ENCODE measurements at regions not wholly inside any gene's neighbourhood (a gene's known extent, or its start where the extent isn't known, plus 50 kb on each side); places are given as distances from the start of the nearest gene placed in this dataset.
A peak's percentile ranks its signal among the peaks of the same experiment; 100 is the strongest.

GRCh38 chr3:56861511-56861910, 59.8 kb upstream of the ARHGEF3 start:
- no peak for DNase-seq

- DNase-seq, result no peak
These were observed 59.2 kb upstream of the ARHGEF3 start for GRCh38 chr3:56860939-56861338.

GRCh38 chr3:56860351-56860750, 58.6 kb upstream of the ARHGEF3 start:
- no peak for DNase-seq

GRCh38 chr3:56858331-56858730, 56.6 kb upstream of the ARHGEF3 start:
- DNase-seq, result no peak

GRCh38 chr3:56857178-56857577, 55.4 kb upstream of the ARHGEF3 start:
- DNase-seq, result no peak

GRCh38 chr3:56856752-56857151, 55.0 kb upstream of the ARHGEF3 start:
- no peak for DNase-seq

GRCh38 chr3:56855856-56856512, 54.2 kb upstream of the ARHGEF3 start:
- peak; percentile 33 for DNase-seq

- DNase-seq, result no peak
These were observed 53.3 kb upstream of the ARHGEF3 start for GRCh38 chr3:56854856-56855611.

GRCh38 chr3:56851966-56852884, 50.5 kb upstream of the ARHGEF3 start:
- no peak for DNase-seq

Data from activated CD4-positive, alpha-beta T cell treated with anti-CD3 and anti-CD28 coated beads, Interleukin-10, Interleukin-2, amounts not matched to agents 100 ng/mL and 50 ng/mL, durations not matched to agents 16 hours and 8 hours (primary cell).